ENCODE measurements at regions not wholly inside any gene's neighbourhood (a gene's known extent, or its start where the extent isn't known, plus 50 kb on each side); places are given as distances from the start of the nearest gene placed in this dataset.

GRCh38 chr1:67605209-67605780, 79.7 kb upstream of the GADD45A start:
- DNase-seq (ENCODE audit: low read depth) = no peak
- no peak for TF ChIP-seq MYC (IDR thresholded peaks at IDR 0.05; ENCODE audit: low read depth, low read length)
- TF ChIP-seq CTCF (IDR thresholded peaks at IDR 0.05; ENCODE audit: low read depth, low read length) = no peak
- TF ChIP-seq MAX (IDR thresholded peaks at IDR 0.05; ENCODE audit: low read depth, low read length) = no peak
- TF ChIP-seq POLR2A (IDR thresholded peaks at IDR 0.05; ENCODE audit: extremely low read depth, insufficient read length) = no peak
- no peak overlapping the region for H3K4me3 ChIP-seq (ENCODE audit: low read depth, low read length)

GRCh38 chr1:67607286-67607685, 77.7 kb upstream of the GADD45A start:
- no peak for DNase-seq (ENCODE audit: low read depth)
- no peak overlapping the region for H3K4me3 ChIP-seq (ENCODE audit: low read depth, low read length)

GRCh38 chr1:67607699-67608098, 77.3 kb upstream of the GADD45A start:
- no peak for DNase-seq (ENCODE audit: low read depth)
- no peak overlapping the region for H3K4me3 ChIP-seq (ENCODE audit: low read depth, low read length)
- no peak for TF ChIP-seq POLR2A (IDR thresholded peaks at IDR 0.05; ENCODE audit: extremely low read depth, insufficient read length)
- no peak for TF ChIP-seq MYC (IDR thresholded peaks at IDR 0.05; ENCODE audit: low read depth, low read length)
- TF ChIP-seq MAX (IDR thresholded peaks at IDR 0.05; ENCODE audit: low read depth, low read length) = no peak
- no peak for TF ChIP-seq CTCF (IDR thresholded peaks at IDR 0.05; ENCODE audit: low read depth, low read length)

More at GRCh38 chr1:67607286-67607685, 77.7 kb upstream of the GADD45A start:
- no peak for TF ChIP-seq CTCF (IDR thresholded peaks at IDR 0.05; ENCODE audit: low read depth, low read length)
- TF ChIP-seq MAX (IDR thresholded peaks at IDR 0.05; ENCODE audit: low read depth, low read length) = no peak
- no peak for TF ChIP-seq POLR2A (IDR thresholded peaks at IDR 0.05; ENCODE audit: extremely low read depth, insufficient read length)
- no peak for TF ChIP-seq MYC (IDR thresholded peaks at IDR 0.05; ENCODE audit: low read depth, low read length)

- TF ChIP-seq MYC (IDR thresholded peaks at IDR 0.05; ENCODE audit: low read depth, low read length) = no peak
- TF ChIP-seq MAX (IDR thresholded peaks at IDR 0.05; ENCODE audit: low read depth, low read length) = no peak
- no peak for TF ChIP-seq CTCF (IDR thresholded peaks at IDR 0.05; ENCODE audit: low read depth, low read length)
- TF ChIP-seq POLR2A (IDR thresholded peaks at IDR 0.05; ENCODE audit: extremely low read depth, insufficient read length) = no peak
- DNase-seq (ENCODE audit: low read depth) = no peak
- H3K4me3 ChIP-seq (ENCODE audit: low read depth, low read length) = no peak overlapping the region
Observed at GRCh38 chr1:67608661-67609576, 76.1 kb upstream of the GADD45A start.

GRCh38 chr1:67609577-67610341, 75.2 kb upstream of the GADD45A start:
- TF ChIP-seq CTCF (IDR thresholded peaks at IDR 0.05; ENCODE audit: low read depth, low read length) = no peak
- no peak for TF ChIP-seq POLR2A (IDR thresholded peaks at IDR 0.05; ENCODE audit: extremely low read depth, insufficient read length)
- TF ChIP-seq MAX (IDR thresholded peaks at IDR 0.05; ENCODE audit: low read depth, low read length) = no peak
- no peak for TF ChIP-seq MYC (IDR thresholded peaks at IDR 0.05; ENCODE audit: low read depth, low read length)
- no peak overlapping the region for H3K4me3 ChIP-seq (ENCODE audit: low read depth, low read length)
- no peak for DNase-seq (ENCODE audit: low read depth)
